Caki2 (cell line): ENCODE measurements at regions not wholly inside any gene's neighbourhood (a gene's known extent, or its start where the extent isn't known, plus 50 kb on each side); places are given as distances from the start of the nearest gene placed in this dataset.

Experiments
- DNase-seq: peaks from one replicate; pipeline ENCODE4 v3.0.0-alpha.2; 2015; ENCODE audit warnings: low read depth
- in situ Hi-C: cut with HindIII; loops from 2 replicates; pipeline ENCODE4 v1.10.0; 2016; ENCODE audit warnings: low sequenced_read_pairs, low pct_unique_long_range_greater_than_20kb, mixed read lengths

- in situ Hi-C loops = no loop called here
- DNase-seq = no peak
Measured at GRCh38 chrY:8202837-8203236, 1134.4 kb upstream of the TSPY4 start.

GRCh38 chrY:8241144-8241543 is 1096.1 kb upstream of the TSPY4 start:
- DNase-seq = no peak
- in situ Hi-C loops = no loop called here

DNA sequence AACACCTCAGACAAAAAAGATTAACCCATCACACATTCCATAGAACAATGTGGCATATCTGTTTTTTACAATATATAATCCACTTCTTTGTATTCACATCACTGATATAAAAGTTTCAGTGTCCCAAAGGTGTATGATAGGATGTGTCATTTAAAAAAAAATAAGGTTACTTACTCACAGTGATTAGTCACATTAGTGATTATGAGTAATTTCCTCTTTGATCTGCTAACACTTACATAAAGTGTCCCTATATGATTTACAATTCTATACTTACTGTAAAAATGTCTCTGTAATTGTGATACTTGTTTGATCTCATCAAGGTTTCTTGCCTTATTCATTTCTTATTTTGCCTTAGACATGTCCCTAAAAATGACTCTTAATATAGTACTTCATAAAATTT is 1063.5 kb upstream of the TSPY4 start:
- DNase-seq = no peak
- in situ Hi-C loops = no loop called here

GRCh38 chrY:8305021-8305420 is 1032.2 kb upstream of the TSPY4 start:
- DNase-seq = no peak
- in situ Hi-C loops = no loop called here

DNA sequence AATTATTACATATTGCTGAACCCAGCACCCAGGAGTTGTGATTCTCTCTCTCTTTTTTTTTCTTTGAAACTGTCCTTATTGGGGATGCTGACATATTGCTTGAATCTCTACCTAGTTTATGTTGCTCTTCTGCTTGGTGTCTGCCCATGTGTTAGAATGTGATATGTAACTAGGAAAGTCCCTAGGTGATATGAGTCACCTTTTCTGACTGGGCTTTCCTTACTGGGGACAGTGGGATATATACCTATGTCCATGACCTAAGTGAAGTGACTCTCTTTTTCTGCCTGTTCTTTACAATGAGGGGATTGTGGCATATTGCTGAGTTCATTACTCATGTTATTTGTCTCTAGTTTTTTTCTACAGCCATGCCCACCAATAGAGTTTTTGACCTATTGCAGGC is 1013.2 kb upstream of the TSPY4 start:
- peak; percentile 12 for DNase-seq
- in situ Hi-C loops = no loop called here

GRCh38 chrY:8326944-8327343 is 1010.3 kb upstream of the TSPY4 start:
- no peak for DNase-seq
- in situ Hi-C loops = no loop called here

GRCh38 chrY:8327708-8328354 is 1009.4 kb upstream of the TSPY4 start:
- in situ Hi-C loops = no loop called here

GRCh38 chrY:8329431-8329830 is 1007.8 kb upstream of the TSPY4 start:
- in situ Hi-C loops = no loop called here
- DNase-seq = no peak

More at GRCh38 chrY:8327708-8328354, 1009.4 kb upstream of the TSPY4 start:
- DNase-seq = no peak

DNA sequence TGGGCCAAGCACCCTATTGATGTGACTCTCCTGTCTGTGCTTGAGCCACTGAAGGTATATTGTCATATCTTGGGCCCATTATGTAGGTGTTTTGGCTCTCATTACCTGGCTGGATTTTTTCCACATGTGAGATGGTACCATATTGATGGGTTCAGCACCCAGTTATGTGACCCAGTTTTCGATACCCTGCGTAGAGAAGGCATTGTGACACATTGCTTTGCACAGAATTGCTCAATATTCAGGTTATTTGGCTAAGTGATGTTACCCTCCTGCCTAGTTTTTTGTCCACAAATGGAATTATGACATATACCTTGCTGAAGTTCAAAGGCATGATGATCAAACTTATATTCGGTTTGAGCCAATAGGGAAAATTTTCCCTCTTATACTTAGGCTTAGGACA is 1007.3 kb upstream of the TSPY4 start:
- no peak for DNase-seq
- in situ Hi-C loops = no loop called here

DNA sequence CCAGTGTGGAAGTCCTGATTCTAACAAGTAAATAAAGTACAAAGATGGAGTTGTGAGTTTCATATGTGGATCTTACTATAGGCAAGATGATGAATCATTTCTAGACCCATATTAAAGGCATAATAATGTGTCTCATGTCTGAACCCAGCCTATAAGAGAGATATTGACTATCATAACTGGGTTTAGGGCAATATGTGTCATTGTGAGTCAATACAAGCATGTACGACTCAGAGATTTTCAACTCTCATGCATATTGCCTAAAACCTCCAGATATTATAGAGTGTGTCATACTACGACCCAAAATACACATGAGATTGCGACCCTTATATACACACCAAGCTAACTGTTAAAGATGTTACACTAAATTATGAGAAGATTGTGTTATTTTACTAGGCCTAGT is 1003.9 kb upstream of the TSPY4 start:
- DNase-seq = no peak
- in situ Hi-C loops = no loop called here

- in situ Hi-C loops = no loop called here
- no peak for DNase-seq
Measured at GRCh38 chrY:8335299-8335835, 1001.9 kb upstream of the TSPY4 start.

DNA sequence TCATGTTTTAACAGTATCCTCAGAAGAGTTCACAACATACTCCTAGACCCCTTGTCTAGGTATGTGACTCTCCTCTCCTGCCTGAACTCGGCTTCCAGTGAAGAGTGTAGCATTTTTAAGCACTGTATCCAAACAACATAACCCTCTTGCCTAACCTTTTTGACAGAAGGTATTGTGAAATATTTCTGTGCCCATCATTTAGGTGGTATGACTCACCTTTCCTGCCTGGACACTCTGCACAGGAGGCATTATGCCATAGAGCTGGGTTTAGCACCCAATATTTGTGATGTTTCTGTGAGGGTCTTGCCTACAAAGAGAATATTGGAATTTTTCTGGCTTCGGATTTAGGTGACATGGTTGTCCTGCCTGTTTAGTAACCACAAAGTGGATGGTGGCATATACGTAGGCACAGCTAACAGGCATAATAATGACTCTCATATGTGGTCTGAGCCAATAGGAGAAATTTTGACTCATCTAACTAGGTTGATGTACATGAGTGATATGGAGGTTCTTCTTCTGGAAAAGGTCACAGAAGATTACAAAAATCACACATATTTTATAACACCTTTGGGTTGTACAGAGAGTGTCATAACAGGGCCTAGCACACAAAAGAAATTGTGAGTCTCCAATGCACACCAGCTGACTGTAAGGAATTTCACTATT is 1001.0 kb upstream of the TSPY4 start:
- no peak for DNase-seq
- in situ Hi-C loops = no loop called here

DNA sequence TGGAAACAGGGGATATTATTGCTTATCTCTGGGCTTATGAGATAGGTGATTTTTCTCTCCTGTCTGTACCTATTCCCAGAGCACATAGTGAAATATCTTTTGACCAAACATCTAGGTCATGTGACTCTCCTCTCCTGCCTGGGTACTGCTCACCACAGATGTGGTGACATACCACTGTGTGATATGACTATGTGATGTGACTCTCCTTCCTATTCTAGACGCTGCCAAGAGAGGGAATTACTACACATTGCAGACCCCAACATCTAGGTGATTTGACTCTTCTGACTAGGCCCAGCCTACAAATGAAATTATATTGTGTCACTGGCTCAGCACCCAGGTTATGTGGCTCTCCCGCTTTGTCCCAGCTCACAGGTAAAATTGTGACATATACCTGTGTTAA is 996.3 kb upstream of the TSPY4 start:
- in situ Hi-C loops = no loop called here
- no peak for DNase-seq

- no peak for DNase-seq
- in situ Hi-C loops = no loop called here
Measured at GRCh38 chrY:8342173-8342572, 995.1 kb upstream of the TSPY4 start.

DNA sequence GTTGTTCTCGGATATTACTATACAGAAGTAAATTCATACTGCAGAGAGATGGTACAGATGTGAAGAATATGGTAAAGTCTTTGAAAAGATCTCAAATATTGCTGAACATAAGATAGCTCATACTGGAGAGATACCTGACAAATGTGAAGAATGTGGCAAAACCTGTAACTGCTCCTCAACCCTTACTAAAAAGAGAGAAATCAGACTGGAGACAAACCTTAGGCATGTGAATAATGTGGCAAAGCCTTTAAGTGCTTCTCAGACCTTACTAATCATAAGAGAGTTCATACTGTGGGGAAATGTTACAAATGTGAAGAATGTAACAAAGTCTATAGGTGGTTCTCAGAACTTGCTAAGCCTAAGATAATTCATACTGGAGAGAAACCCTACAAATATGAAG is 986.0 kb upstream of the TSPY4 start:
- in situ Hi-C loops = no loop called here
- DNase-seq = no peak

DNA sequence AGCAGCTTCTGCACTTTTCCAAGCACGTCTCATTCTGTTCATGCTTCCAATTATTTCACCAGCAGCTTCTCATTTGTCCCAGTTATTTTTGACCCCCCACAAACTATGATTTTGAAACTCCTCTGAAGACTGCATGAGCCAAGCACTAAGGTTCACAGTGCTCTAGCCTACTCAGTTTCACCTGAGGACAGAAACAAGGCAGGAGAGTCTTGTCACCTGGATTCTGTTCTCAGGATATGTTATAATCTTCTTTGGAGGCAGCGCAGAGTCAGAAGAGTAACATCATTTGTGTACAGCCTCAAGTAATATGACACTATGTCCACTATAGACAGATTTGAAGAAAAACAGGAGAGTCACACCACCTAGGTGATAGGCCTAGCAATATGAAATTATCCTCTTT is 985.1 kb upstream of the TSPY4 start:
- in situ Hi-C loops = no loop called here
- DNase-seq = no peak

- in situ Hi-C loops = no loop called here
Measured at GRCh38 chrY:8358161-8358560, 979.1 kb upstream of the TSPY4 start.

DNA sequence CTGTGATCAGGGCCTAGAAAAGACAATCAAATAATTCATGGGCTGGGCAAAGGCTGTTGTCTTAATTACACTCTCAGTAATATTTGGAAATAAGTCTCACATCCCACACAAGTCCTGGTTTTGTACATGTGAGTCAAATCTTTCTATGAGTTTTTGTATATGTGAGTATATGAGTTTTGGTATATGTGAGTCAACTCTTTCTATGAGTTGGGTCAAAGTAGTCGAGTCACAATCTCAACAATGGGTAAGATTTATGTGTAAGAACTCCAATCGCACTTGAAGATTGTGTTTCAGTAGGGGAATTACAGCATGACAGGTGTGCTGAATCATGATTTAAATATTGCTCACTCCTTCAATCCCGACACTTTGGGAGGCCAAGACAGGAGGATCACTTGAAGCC is 975.5 kb upstream of the TSPY4 start:
- in situ Hi-C loops = no loop called here
- DNase-seq = no peak

More at GRCh38 chrY:8358161-8358560, 979.1 kb upstream of the TSPY4 start:
- DNase-seq = no peak

DNA sequence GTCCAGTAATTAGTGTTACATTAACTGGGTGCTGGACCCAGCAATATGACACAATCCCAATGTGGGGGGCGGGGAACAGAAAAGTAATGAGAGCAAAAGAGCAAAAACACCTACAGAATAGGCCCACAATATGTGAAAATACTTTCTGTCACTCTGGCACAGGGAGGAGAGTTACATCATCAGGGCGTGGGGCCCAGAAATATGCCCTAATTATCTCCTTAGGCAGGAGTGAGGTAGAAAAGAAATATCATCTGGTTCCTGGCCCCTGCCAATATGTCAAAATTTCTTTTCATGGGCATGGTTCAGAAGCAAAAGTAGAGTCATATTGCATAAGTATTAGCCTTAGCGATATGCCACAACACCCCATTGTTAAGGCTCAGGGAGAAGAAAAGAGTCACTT is 959.8 kb upstream of the TSPY4 start:
- in situ Hi-C loops = no loop called here
- no peak for DNase-seq

GRCh38 chrY:8379800-8380199 is 957.5 kb upstream of the TSPY4 start:
- in situ Hi-C loops = no loop called here

More at GRCh38 chrY:8379800-8380199, 957.5 kb upstream of the TSPY4 start:
- no peak for DNase-seq
